OCI-LY3 (cell line): ENCODE measurements at regions not wholly inside any gene's neighbourhood (a gene's known extent, or its start where the extent isn't known, plus 50 kb on each side); places are given as distances from the start of the nearest gene placed in this dataset.

Source experiments
- EZH2phosphoT487 ChIP-seq: fragments of 200-600 bp; shearing (Covaris generic); IDR thresholded peaks from 2 replicates; pipeline ENCODE4 v1.6.1; 2018; ENCODE audit warnings: antibody characterized with exemption, mixed run types, low read depth
- TF ChIP-seq, protein P1 (sequence below): fragments of 200-600, 300-600 bp; sonication (generic); IDR thresholded peaks from 2 replicates; pipeline ENCODE4 v1.5.1; 2014; ENCODE audit warnings: antibody characterized with exemption, low read length, low read depth

DNA sequence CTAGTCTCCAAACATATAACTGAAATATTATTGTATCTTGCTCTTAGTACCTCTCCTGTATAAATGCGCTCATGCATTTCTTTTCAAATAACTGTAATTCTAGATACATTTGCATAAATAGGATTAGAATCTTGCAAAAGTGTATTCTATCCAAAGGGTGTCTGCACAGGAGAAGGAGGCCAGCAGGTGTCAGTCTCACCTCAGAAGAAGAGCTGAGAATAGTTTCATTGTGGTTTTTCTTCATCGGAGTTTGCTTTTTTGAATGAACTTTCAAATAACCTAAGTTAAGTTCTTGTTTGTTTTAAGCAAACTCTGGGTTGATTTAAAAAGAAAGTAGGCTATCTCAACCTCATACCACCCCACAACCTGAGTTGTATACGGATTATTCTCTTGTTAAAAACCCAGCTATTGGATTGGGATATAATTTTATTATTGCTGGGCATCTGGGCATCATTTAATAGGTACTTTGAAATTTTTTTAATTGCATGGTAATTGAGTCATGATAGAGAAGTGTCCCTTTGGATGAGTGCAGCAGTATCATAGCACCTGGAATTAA, 125.0 kb upstream of the MLIP start:
- TF ChIP-seq, protein P1, sequence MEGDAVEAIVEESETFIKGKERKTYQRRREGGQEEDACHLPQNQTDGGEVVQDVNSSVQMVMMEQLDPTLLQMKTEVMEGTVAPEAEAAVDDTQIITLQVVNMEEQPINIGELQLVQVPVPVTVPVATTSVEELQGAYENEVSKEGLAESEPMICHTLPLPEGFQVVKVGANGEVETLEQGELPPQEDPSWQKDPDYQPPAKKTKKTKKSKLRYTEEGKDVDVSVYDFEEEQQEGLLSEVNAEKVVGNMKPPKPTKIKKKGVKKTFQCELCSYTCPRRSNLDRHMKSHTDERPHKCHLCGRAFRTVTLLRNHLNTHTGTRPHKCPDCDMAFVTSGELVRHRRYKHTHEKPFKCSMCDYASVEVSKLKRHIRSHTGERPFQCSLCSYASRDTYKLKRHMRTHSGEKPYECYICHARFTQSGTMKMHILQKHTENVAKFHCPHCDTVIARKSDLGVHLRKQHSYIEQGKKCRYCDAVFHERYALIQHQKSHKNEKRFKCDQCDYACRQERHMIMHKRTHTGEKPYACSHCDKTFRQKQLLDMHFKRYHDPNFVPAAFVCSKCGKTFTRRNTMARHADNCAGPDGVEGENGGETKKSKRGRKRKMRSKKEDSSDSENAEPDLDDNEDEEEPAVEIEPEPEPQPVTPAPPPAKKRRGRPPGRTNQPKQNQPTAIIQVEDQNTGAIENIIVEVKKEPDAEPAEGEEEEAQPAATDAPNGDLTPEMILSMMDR, result peak; percentile 99
- TF ChIP-seq EZH2phosphoT487, result no peak
